ENCODE measurements at regions not wholly inside any gene's neighbourhood (a gene's known extent, or its start where the extent isn't known, plus 50 kb on each side); places are given as distances from the start of the nearest gene placed in this dataset.

GRCh38 chr14:39772627-39773026, 340.4 kb upstream of the FBXO33 start:
- Histone ChIP-seq H3F3A (replicated peaks; ENCODE audit: insufficient read depth) (no peaks in the 10 kb centered on the region), H3K27ac (ENCODE audit: low read depth in 2 of 2, low read length in 1 of 2) (no peak overlapping the region), H3K79me2 (ENCODE audit: insufficient read depth) (no peaks in the 10 kb centered on the region), H2AFZ (ENCODE audit: low read depth) (no peak overlapping the region), H3K9me2 (no peaks in the 10 kb centered on the region), H3K27me3 (ENCODE audit: insufficient read depth) (no peaks in the 10 kb centered on the region), H3K9ac (no peak overlapping the region), H4K20me1 (ENCODE audit: insufficient read depth) (no peaks in the 10 kb centered on the region), H3K4me1 (ENCODE audit: control insufficient read depth in 1 of 2, insufficient read depth in 2 of 2, low read depth in 1 of 2, low read length in 1 of 2) (no peaks in the 10 kb centered on the region), H3K9me3 (no peaks in the 10 kb centered on the region), H3K4me2 (no peak overlapping the region), H3K36me3 (replicated peaks in 1 of 2; ENCODE audit: control insufficient read depth in 1 of 2, insufficient read depth in 2 of 2, low read length in 1 of 2) (no peaks in the 10 kb centered on the region), H3K4me3 (ENCODE audit: low read depth in 2 of 2, low read length in 1 of 2) (no peak overlapping the region)
- TF ChIP-seq FOXM1 (IDR thresholded peaks at IDR 0.05; ENCODE audit: low read depth) (no peak), CTCF (IDR thresholded peaks at IDR 0.05) (no peak), ELF1 (IDR thresholded peaks at IDR 0.05) (no peak), IRF3 (IDR thresholded peaks at IDR 0.05; ENCODE audit: low read depth, low read length) (no peak), USF2 (IDR thresholded peaks at IDR 0.05; ENCODE audit: borderline replicate concordance, low read depth, low read length) (no peak), GATA2 (CRISPR knock-in tag; IDR thresholded peaks at IDR 0.05) (no peak), REST (IDR thresholded peaks at IDR 0.05; ENCODE audit: low read depth, low read length) (no peak), MEF2A (IDR thresholded peaks at IDR 0.05; ENCODE audit: borderline replicate concordance, low read depth) (no peak), RFX5 (IDR thresholded peaks at IDR 0.05; ENCODE audit: low read length) (no peak), FOSL2 (IDR thresholded peaks at IDR 0.05; ENCODE audit: borderline replicate concordance, low read depth) (no peak), POLR2AphosphoS5 (IDR thresholded peaks at IDR 0.05; ENCODE audit: low read depth, low read length) (no peak), SMC3 (IDR thresholded peaks at IDR 0.05; ENCODE audit: low read depth, low read length) (no peak)
- ChIA-PET POLR2A (no interaction called here), CTCF (no interaction called here)
- no peak for DNase-seq
- WGBS (ENCODE audit: low lambda C conversion rate) = 0% methylated on average over 1 of the region's 1 CpG
